SK-N-SH (cell line): ENCODE measurements at regions not wholly inside any gene's neighbourhood (a gene's known extent, or its start where the extent isn't known, plus 50 kb on each side); places are given as distances from the start of the nearest gene placed in this dataset.

ENCODE experiments used
- CTCF ChIA-PET: fragments of 300-600, 350-600 bp; formaldehyde crosslinking; extraction: SDS; loops from one replicate; lab custom pipeline; 2021; lab: Yijun Ruan, JAX
- POLR2A ChIA-PET: fragments of 350-600 bp; sonication (Branson Sonifier 250); formaldehyde crosslinking; extraction: SDS; loops from one replicate; lab custom pipeline; 2020; ENCODE audit warnings: antibody characterized with exemption, inconsistent platforms; lab: Yijun Ruan, JAX
- DNase-seq: peaks from one replicate; pipeline ENCODE4 v3.0.0; 2012
- H2AFZ ChIP-seq: fragments of 200-600 bp; sonication (generic); 2 replicates; pipeline ENCODE4 v1.8.1; 2016; ENCODE audit warnings: antibody characterized with exemption, mild to moderate bottlenecking, low read depth
- H3F3A ChIP-seq: fragments of 200-600 bp; sonication (generic); replicated peaks from 2 replicates; pipeline ENCODE3; 2016; ENCODE audit warnings: antibody characterized with exemption, mild to moderate bottlenecking; ENCODE audit not compliant: insufficient read depth
- H3K27ac ChIP-seq, 2 experiments: fragments of 200-500 bp in 1 of 2; fragments of 200-600 bp in 1 of 2; sonication (Bioruptor generic) in 1 of 2; sonication (generic), shearing (Covaris generic) in 1 of 2; 2 replicates each; pipeline versions ENCODE4 v1.5.1 to v1.6.1; 2014 to 2016; ENCODE audit warnings: low read depth in 2 of 2, inconsistent platforms in 1 of 2, low read length in 1 of 2, mild to moderate bottlenecking in 1 of 2, mixed read lengths in 1 of 2
- H3K27me3 ChIP-seq: fragments of 200-600 bp; sonication (generic), shearing (Covaris generic); 2 replicates; pipeline ENCODE4 v1.6.1; 2016; ENCODE audit warnings: mixed run types; ENCODE audit not compliant: insufficient read depth
- H3K36me3 ChIP-seq, 2 experiments: fragments of 200-500 bp in 1 of 2; fragments of 200-600 bp in 1 of 2; sonication (Bioruptor generic) in 1 of 2; sonication (generic) in 1 of 2; replicated peaks in 1 of 2; 2 replicates each; pipeline versions ENCODE3 to v1.5.1; 2014 to 2016; ENCODE audit warnings: low read length in 1 of 2, mild to moderate bottlenecking in 1 of 2; ENCODE audit not compliant: insufficient read depth in 2 of 2, control insufficient read depth in 1 of 2
- H3K4me1 ChIP-seq, 2 experiments: fragments of 200-500 bp in 1 of 2; fragments of 200-600 bp in 1 of 2; sonication (Bioruptor generic) in 1 of 2; sonication (generic), shearing (Covaris generic) in 1 of 2; 2 replicates each; pipeline versions ENCODE4 v1.5.1 to v1.6.1; 2014 to 2016; ENCODE audit warnings: low read depth in 1 of 2, low read length in 1 of 2, mixed run types in 1 of 2; ENCODE audit not compliant: insufficient read depth in 2 of 2, control insufficient read depth in 1 of 2
- H3K4me2 ChIP-seq: fragments of 200-600 bp; sonication (generic), shearing (Covaris generic); 2 replicates; pipeline ENCODE4 v1.6.1; 2017; ENCODE audit warnings: mixed run types
- H3K4me3 ChIP-seq, 2 experiments: fragments of 200-500 bp in 1 of 2; fragments of 200-600 bp in 1 of 2; sonication (Bioruptor generic) in 1 of 2; sonication (generic), shearing (Covaris generic) in 1 of 2; 2 replicates each; pipeline versions ENCODE4 v1.5.1 to v1.8.1; 2014 to 2016; ENCODE audit warnings: low read depth in 2 of 2, inconsistent platforms in 1 of 2, low read length in 1 of 2, mild to moderate bottlenecking in 1 of 2, mixed read lengths in 1 of 2, moderate library complexity in 1 of 2
- H3K79me2 ChIP-seq: fragments of 200-600 bp; sonication (generic); 2 replicates; pipeline ENCODE4 v1.8.1; 2017; ENCODE audit warnings: mild to moderate bottlenecking; ENCODE audit not compliant: insufficient read depth
- H3K9ac ChIP-seq: fragments of 200-600 bp; sonication (generic); 2 replicates; pipeline ENCODE4 v1.6.1; 2017; ENCODE audit warnings: mixed run types
- H3K9me2 ChIP-seq: fragments of 200-600 bp; sonication (generic); 2 replicates; pipeline ENCODE4 v1.6.1; 2017; ENCODE audit warnings: mixed run types
- H3K9me3 ChIP-seq: fragments of 200-600 bp; sonication (generic); 2 replicates; pipeline ENCODE4 v1.6.1; 2017; ENCODE audit warnings: mixed run types, mild to moderate bottlenecking, moderate library complexity
- H4K20me1 ChIP-seq: fragments of 200-600 bp; sonication (generic); 2 replicates; pipeline ENCODE4 v1.6.1; 2017; ENCODE audit warnings: mild to moderate bottlenecking, mixed run types; ENCODE audit not compliant: insufficient read depth
- CHD2 ChIP-seq: fragments of 150-350 bp; IDR thresholded peaks from 2 replicates; pipeline ENCODE4 v1.6.1; 2018; ENCODE audit warnings: low read length; ENCODE audit not compliant: partially characterized antibody
- ELF1 ChIP-seq: IDR thresholded peaks from 2 replicates; pipeline ENCODE4 v1.4.0; 2012
- EZH2phosphoT487 ChIP-seq: fragments of 200-600 bp; sonication (generic); IDR thresholded peaks from 2 replicates; pipeline ENCODE4 v1.6.1; 2017; ENCODE audit warnings: low read depth, mixed run types, mild to moderate bottlenecking, antibody characterized with exemption, moderate library complexity, borderline replicate concordance
- FOSL2 ChIP-seq: IDR thresholded peaks from 2 replicates; pipeline ENCODE4 v1.4.0; 2012; ENCODE audit warnings: low read depth, mild to moderate bottlenecking, moderate library complexity, borderline replicate concordance
- GABPA ChIP-seq: IDR thresholded peaks from 2 replicates; pipeline ENCODE4 v1.4.0; 2012; ENCODE audit warnings: low read depth, mild to moderate bottlenecking
- IRF3 ChIP-seq: fragments of 150-350 bp; IDR thresholded peaks from 2 replicates; pipeline ENCODE4 v1.6.1; 2016; ENCODE audit warnings: mild to moderate bottlenecking, low read depth, low read length
- JUND ChIP-seq: IDR thresholded peaks from 2 replicates; pipeline ENCODE4 v1.4.0; 2012
- MAX ChIP-seq: IDR thresholded peaks from 2 replicates; pipeline ENCODE4 v1.4.0; 2012; ENCODE audit warnings: low read depth
- MEF2A ChIP-seq: IDR thresholded peaks from 2 replicates; pipeline ENCODE4 v1.4.0; 2012; ENCODE audit warnings: low read depth, borderline replicate concordance
- MXI1 ChIP-seq: IDR thresholded peaks from 2 replicates; pipeline ENCODE4 v1.6.1; 2012; ENCODE audit warnings: mild to moderate bottlenecking, low read depth, low read length, improper control_type of control experiment
- NFIC ChIP-seq: IDR thresholded peaks from 2 replicates; pipeline ENCODE4 v1.4.0; 2012; ENCODE audit warnings: borderline replicate concordance
- NRF1 ChIP-seq: IDR thresholded peaks from 2 replicates; pipeline ENCODE4 v1.6.1; 2012; ENCODE audit warnings: low read depth, mild to moderate bottlenecking, low read length
- RCOR1 ChIP-seq: fragments of 150-350 bp; IDR thresholded peaks from 2 replicates; pipeline ENCODE4 v1.6.1; 2017; ENCODE audit warnings: antibody characterized with exemption, low read length
- RFX5 ChIP-seq: IDR thresholded peaks from 2 replicates; pipeline ENCODE4 v1.6.1; 2012; ENCODE audit warnings: mild to moderate bottlenecking, improper control_type of control experiment, low read length
- SIN3A ChIP-seq: IDR thresholded peaks from 2 replicates; pipeline ENCODE4 v1.6.1; 2012; ENCODE audit warnings: low read depth, mild to moderate bottlenecking, low read length, moderate library complexity, borderline replicate concordance
- TAF1 ChIP-seq: IDR thresholded peaks from 2 replicates; pipeline ENCODE4 v1.6.1; 2012; ENCODE audit warnings: low read depth, mild to moderate bottlenecking, low read length, moderate library complexity, borderline replicate concordance
- TEAD4 ChIP-seq: IDR thresholded peaks from 2 replicates; pipeline ENCODE4 v1.4.0; 2012; ENCODE audit warnings: mild to moderate bottlenecking, borderline replicate concordance; ENCODE audit not compliant: insufficient read depth
- USF1 ChIP-seq: IDR thresholded peaks from 2 replicates; pipeline ENCODE4 v1.4.0; 2012; ENCODE audit warnings: low read depth, borderline replicate concordance
- USF2 ChIP-seq: fragments of 150-350 bp; IDR thresholded peaks from 2 replicates; pipeline ENCODE4 v1.6.1; 2017; ENCODE audit warnings: antibody characterized with exemption, low read length, low read depth, borderline replicate concordance
- WGBS: methylation state at CpG from one replicate; pipeline ENCODE4 v1.1.6; 2017; ENCODE audit warnings: low lambda C conversion rate; 5-methylcytosine and 5-hydroxymethylcytosine counted together
- TF ChIP-seq, protein P1 (sequence below): IDR thresholded peaks from 2 replicates; pipeline ENCODE4 v1.4.0; 2012; ENCODE audit warnings: low read depth, borderline replicate concordance

DNA sequence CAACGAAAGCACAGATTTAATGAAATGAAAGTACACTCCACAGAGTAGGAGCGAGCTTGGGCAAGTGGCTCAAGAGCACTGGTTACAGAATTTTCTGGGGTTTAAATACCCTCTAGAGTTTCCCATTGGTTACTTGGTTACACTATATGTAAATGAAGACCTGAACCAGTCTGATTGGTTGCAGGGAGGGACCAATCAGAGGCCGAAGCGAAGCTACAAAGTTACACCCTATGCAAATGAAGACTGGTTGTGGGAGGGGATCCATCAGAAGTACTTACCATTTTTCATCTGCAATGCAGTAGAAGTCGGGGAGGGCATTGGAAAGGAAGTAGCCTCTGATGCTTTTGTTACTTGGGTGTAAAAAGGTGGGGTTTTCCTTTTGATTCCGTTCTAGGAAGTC lies 132.0 kb downstream of the PMP22 start:
- WGBS, result 43% methylated on average over 6 of the region's 6 CpGs

DNA sequence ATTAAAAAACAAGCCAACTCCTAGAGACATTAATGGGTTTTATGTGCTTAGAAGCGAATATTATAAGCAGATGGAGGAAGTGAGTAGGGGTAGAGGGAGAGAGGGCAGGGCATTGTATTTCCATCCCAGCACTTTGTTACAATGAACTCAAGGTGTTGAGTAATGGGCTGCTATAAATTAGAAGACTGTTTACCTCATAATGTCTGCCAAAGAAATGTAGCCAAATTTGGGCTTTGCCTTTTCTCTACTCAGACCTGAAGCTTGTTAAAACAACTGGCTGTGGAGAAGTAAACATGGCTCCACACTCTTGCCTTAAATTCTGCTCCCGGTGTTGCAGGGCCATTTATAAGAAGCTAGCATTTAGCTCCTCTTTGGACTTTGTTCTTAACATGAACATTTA lies 134.7 kb downstream of the PMP22 start:
- no peaks in the 10 kb centered on the region for H3K79me2 ChIP-seq
- no peak overlapping the region for H3K27ac ChIP-seq
- H2AFZ ChIP-seq, result no peak overlapping the region
- 2% methylated on average over 2 of the region's 2 CpGs for WGBS
- H3K4me2 ChIP-seq, result no peak overlapping the region
- CTCF ChIA-PET, result no interaction called here
- H3K36me3 ChIP-seq, result no peaks in the 10 kb centered on the region
- H3K9me2 ChIP-seq, result no peaks in the 10 kb centered on the region
- H3K4me3 ChIP-seq, result no peak overlapping the region
- no peaks in the 10 kb centered on the region for H3K4me1 ChIP-seq
- H3K27me3 ChIP-seq, result no peaks in the 10 kb centered on the region; the same call in 1 of the 2 replicates
- no peaks in the 10 kb centered on the region for H3F3A ChIP-seq
- H3K9me3 ChIP-seq, result no peaks in the 10 kb centered on the region
- DNase-seq, result no peak
- no peaks in the 10 kb centered on the region for H4K20me1 ChIP-seq
- H3K9ac ChIP-seq, result no peak overlapping the region
- TF ChIP-seq EZH2phosphoT487, result no peak
- TF ChIP-seq TAF1, result no peak
- TF ChIP-seq MAX, result no peak
- TF ChIP-seq, protein P1, sequence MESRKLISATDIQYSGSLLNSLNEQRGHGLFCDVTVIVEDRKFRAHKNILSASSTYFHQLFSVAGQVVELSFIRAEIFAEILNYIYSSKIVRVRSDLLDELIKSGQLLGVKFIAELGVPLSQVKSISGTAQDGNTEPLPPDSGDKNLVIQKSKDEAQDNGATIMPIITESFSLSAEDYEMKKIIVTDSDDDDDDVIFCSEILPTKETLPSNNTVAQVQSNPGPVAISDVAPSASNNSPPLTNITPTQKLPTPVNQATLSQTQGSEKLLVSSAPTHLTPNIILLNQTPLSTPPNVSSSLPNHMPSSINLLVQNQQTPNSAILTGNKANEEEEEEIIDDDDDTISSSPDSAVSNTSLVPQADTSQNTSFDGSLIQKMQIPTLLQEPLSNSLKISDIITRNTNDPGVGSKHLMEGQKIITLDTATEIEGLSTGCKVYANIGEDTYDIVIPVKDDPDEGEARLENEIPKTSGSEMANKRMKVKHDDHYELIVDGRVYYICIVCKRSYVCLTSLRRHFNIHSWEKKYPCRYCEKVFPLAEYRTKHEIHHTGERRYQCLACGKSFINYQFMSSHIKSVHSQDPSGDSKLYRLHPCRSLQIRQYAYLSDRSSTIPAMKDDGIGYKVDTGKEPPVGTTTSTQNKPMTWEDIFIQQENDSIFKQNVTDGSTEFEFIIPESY, result no peak
- TF ChIP-seq IRF3, result no peak
- no peak for TF ChIP-seq MXI1
- TF ChIP-seq USF1, result no peak
- no peak for TF ChIP-seq MEF2A
- no peak for TF ChIP-seq RFX5
- no peak for TF ChIP-seq RCOR1
- POLR2A ChIA-PET, result no interaction called here

More for the DNA sequence above, 132.0 kb downstream of the PMP22 start:
- DNase-seq, result no peak
- no peak overlapping the region for H3K9ac ChIP-seq
- no peaks in the 10 kb centered on the region for H3K36me3 ChIP-seq
- no peaks in the 10 kb centered on the region for H3K9me3 ChIP-seq
- ChIA-PET POLR2A (no interaction called here), CTCF (no interaction called here)
- H3F3A ChIP-seq, result no peaks in the 10 kb centered on the region
- no peaks in the 10 kb centered on the region for H3K79me2 ChIP-seq
- H3K27me3 ChIP-seq, result no peaks in the 10 kb centered on the region; the same call in 1 of the 2 replicates
- H4K20me1 ChIP-seq, result no peaks in the 10 kb centered on the region
- H3K9me2 ChIP-seq, result no peaks in the 10 kb centered on the region
- H2AFZ ChIP-seq, result no peak overlapping the region
- no peak overlapping the region for H3K27ac ChIP-seq
- no peak overlapping the region for H3K4me3 ChIP-seq
- no peak overlapping the region for H3K4me2 ChIP-seq
- TF ChIP-seq NFIC (no peak), SIN3A (no peak), GABPA (no peak), USF1 (no peak), USF2 (no peak), EZH2phosphoT487 (no peak), IRF3 (no peak), FOSL2 (no peak), CHD2 (no peak), JUND (no peak), TEAD4 (no peak), ELF1 (no peak), NRF1 (no peak)
- H3K4me1 ChIP-seq, result no peaks in the 10 kb centered on the region
